GM12801 (cell line): ENCODE measurements at regions not wholly inside any gene's neighbourhood (a gene's known extent, or its start where the extent isn't known, plus 50 kb on each side); places are given as distances from the start of the nearest gene placed in this dataset.

Experiments used
- TF ChIP-seq, protein P1 (sequence below): IDR thresholded peaks from one replicate; pipeline ENCODE4 v1.5.1; 2011; ENCODE audit warnings: control low read depth; ENCODE audit not compliant: insufficient read length; ENCODE audit errors: extremely low read depth

GRCh38 chr7:20945451-20945850, 158.8 kb upstream of the SP8 start:
- TF ChIP-seq, protein P1, sequence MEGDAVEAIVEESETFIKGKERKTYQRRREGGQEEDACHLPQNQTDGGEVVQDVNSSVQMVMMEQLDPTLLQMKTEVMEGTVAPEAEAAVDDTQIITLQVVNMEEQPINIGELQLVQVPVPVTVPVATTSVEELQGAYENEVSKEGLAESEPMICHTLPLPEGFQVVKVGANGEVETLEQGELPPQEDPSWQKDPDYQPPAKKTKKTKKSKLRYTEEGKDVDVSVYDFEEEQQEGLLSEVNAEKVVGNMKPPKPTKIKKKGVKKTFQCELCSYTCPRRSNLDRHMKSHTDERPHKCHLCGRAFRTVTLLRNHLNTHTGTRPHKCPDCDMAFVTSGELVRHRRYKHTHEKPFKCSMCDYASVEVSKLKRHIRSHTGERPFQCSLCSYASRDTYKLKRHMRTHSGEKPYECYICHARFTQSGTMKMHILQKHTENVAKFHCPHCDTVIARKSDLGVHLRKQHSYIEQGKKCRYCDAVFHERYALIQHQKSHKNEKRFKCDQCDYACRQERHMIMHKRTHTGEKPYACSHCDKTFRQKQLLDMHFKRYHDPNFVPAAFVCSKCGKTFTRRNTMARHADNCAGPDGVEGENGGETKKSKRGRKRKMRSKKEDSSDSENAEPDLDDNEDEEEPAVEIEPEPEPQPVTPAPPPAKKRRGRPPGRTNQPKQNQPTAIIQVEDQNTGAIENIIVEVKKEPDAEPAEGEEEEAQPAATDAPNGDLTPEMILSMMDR, result no peak

- TF ChIP-seq, protein P1, result no peak
These were observed 166.2 kb upstream of the SP8 start for GRCh38 chr7:20952916-20953315.

GRCh38 chr7:20954711-20955619, 168.3 kb upstream of the SP8 start:
- TF ChIP-seq, protein P1, result no peak

DNA sequence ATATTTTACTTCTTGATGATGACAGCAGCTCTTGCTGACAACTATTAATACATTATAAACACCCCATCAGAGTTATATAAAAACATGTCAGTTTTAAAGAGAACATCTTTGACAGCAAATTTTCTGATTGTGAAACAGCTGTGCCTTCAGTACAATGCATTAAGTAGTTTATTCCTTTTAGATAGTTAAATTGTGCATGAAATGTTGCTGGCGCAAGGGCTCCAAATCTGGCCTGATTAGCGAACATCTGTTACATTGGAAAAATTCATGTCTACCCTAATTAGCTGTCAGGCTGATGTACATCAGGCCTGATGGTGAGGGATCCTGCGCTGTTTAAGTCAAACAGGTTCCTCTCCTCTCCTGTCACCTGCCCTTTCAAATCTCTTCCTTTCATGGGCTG, 171.9 kb upstream of the SP8 start:
- TF ChIP-seq, protein P1, result no peak

GRCh38 chr7:20959281-20959680, 172.6 kb upstream of the SP8 start:
- TF ChIP-seq, protein P1, result no peak

GRCh38 chr7:20963556-20964280, 177.0 kb upstream of the SP8 start:
- TF ChIP-seq, protein P1, result no peak

- TF ChIP-seq, protein P1, result no peak
These were observed 177.7 kb upstream of the SP8 start for GRCh38 chr7:20964281-20964918.
